ENCODE measurements at regions not wholly inside any gene's neighbourhood (a gene's known extent, or its start where the extent isn't known, plus 50 kb on each side); places are given as distances from the start of the nearest gene placed in this dataset.
"Not testable (repeated sequence)": the region's sequence is repeated elsewhere in the genome, so short reads cannot be mapped to it uniquely, and the experiment has no call there.

DNA sequence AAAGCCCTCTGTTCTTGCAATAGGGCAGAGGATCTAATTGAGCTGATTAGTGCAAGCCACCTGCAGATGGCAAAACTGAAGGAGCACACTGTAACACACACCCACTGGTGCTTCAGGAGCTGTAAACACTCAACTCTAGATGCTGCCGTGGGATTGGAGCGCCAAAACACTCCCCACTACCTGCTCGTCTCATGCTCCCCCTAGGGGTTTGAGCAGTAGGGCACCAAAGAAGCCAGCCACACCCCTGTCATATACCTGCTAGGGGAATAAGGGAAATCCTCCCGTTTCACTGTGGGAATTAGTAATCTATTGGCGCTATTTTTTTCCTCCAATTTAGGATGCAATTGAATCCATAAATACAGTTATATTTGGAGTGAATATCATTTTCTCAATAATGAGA, 360.2 kb downstream of the GLUD2 start:
- no peak for DNase-seq (ENCODE audit: low read depth in 4 of 4, low spot score in 2 of 4)

DNA sequence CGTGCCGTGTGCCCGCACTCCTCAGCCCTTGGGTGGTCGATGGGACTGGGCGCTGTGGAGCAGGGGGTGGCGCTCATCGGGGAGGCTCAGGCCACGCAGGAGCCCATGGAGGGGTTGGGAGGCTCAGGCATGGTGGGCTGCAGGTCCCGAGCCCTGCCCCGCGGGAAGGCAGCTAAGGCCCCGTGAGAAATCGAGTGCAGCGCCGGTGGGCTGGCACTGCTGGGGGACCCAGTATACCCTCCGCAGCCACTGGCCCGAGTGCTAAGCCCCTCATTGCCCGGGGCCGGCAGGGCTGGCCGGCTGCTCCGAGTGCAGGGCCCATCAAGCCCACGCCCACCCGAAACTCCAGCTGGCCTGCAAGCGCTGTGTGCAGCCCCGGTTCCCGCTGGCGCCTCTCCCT, 384.1 kb downstream of the GLUD2 start:
- DNase-seq (ENCODE audit: low read depth in 4 of 4, low spot score in 2 of 4) = not testable (repeated sequence)

DNA sequence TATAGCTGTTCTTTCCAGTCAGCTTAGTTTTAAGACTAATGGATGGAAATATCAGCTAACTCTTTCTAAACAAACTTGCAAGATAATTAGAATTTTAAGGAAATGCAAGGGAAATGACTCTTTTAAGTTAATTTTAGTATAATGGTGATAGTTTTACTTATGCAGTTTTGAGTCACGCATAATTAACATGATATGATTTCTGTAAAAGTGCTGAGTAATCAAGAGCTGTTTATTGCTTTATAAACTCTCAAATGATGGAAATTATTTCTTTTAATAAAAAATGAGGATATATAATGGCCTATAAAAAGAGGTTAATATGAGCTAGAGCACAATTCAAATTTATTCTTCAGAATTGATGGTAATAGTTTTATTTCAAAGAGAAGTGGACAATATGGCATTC, 385.9 kb downstream of the GLUD2 start:
- DNase-seq (ENCODE audit: low read depth in 4 of 4, low spot score in 2 of 4) = no peak

- not testable (repeated sequence) for DNase-seq (ENCODE audit: low read depth in 4 of 4, low spot score in 2 of 4)
Observed at GRCh38 chrX:121437666-121438065, 390.3 kb downstream of the GLUD2 start.

DNA sequence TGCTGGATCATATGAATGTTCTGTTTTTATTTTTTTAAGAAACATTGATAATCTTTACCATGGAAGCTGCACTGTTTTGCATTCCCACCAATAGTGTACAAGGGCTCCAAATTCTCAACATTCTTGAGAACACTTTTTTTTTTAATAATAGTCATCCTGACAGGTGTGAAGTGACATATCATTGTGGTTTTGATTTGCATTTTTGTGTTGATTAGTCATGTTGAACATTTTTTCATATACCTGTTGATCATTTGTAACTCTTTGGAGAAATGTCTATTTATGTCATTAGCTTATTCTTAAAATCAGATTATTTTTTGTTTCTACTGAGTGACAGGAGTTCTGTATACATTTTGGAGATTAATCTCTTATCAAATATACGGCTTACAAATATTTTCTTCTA, 408.5 kb downstream of the GLUD2 start:
- DNase-seq (ENCODE audit: low read depth in 4 of 4, low spot score in 2 of 4) = no peak

DNA sequence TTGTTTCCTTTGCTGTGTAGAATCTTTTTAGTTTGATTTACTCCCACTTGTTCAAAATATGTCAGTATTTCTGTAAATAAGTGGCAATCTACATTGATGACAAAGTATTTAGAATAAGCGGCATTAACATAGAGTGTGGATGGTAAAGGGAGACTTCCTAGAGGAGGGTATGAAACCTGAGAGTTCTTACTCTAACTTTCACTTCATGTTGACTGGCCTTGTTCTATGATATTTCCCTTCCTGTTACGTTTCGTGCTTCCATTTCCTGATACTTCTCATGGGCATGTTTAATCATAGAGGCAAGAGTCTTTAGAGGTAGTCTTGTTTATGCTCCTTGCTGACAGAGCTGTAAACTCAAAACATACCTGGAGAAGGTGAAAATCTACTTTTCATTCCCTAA, 408.9 kb downstream of the GLUD2 start:
- DNase-seq (ENCODE audit: low read depth in 4 of 4, low spot score in 2 of 4) = no peak

- DNase-seq (ENCODE audit: low read depth in 4 of 4, low spot score in 2 of 4) = no peak
Observed at GRCh38 chrX:121457096-121457495, 409.7 kb downstream of the GLUD2 start.

GRCh38 chrX:121479406-121479805, 432.0 kb downstream of the GLUD2 start:
- no peak for DNase-seq (ENCODE audit: low read depth in 4 of 4, low spot score in 2 of 4)

DNA sequence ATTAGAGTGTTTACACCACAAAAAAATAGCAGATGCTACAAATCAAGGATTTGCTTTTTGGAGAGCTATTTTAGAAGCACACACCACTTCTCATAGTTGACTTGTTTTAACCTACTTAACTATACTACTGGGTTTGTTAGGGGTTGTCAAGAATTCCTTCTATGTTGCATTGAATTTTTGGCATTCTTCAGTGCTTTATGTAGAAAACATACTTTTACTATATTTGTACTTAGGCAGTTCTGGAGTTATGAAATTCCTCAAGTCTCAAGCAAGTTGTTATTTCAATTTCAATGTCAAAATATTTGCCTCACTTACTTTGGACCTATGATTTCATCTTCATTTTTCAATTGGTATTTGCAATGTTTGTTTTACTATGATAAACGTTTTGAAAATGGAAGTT, 449.6 kb downstream of the GLUD2 start:
- no peak for DNase-seq (ENCODE audit: low read depth in 4 of 4, low spot score in 2 of 4)

- no peak for DNase-seq (ENCODE audit: low read depth in 4 of 4, low spot score in 2 of 4)
Observed at GRCh38 chrX:121504153-121504552, 456.7 kb downstream of the GLUD2 start.

DNA sequence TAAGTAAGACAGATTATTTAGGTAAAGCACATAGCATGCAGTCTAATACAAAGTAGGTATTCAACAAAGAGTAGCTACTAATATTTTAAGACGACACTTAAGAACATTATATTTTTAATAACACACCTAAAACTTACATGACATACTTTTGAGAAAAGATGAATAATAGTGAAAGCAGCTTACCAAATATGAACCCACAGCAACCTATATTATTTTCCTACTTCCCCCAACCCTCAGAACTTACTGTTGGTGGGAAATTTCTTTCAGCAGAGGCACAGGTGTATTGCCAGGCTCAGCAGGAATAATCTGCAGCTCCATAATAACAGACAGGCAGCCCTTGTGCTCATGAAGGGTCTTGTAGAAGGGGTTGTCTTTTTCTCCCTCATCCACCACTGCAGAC, 498.9 kb downstream of the GLUD2 start:
- DNase-seq (ENCODE audit: low read depth in 4 of 4, low spot score in 2 of 4) = no peak

GRCh38 chrX:121558886-121559285, 511.5 kb downstream of the GLUD2 start:
- DNase-seq (ENCODE audit: low read depth in 4 of 4, low spot score in 2 of 4) = no peak

DNA sequence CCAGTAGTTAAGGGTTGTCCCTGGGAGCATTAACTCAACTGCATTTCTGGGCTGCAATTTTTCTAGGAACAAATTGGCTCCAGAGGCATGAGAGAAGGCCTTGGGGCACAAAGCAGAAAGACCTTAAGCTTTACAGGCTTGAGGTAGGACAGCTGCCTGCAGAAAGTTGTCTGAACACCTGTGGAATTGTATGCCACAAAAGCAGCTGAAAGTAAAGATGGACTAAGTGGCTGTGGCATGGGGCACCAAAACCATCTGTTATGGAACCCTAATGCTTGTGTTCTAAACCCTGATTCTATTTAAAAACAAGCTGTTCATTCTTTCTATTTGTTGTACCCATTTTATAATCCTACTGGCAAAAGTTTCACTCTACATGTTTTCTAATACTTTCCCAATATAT, 515.2 kb downstream of the GLUD2 start:
- DNase-seq (ENCODE audit: low read depth in 4 of 4, low spot score in 2 of 4) = no peak

DNA sequence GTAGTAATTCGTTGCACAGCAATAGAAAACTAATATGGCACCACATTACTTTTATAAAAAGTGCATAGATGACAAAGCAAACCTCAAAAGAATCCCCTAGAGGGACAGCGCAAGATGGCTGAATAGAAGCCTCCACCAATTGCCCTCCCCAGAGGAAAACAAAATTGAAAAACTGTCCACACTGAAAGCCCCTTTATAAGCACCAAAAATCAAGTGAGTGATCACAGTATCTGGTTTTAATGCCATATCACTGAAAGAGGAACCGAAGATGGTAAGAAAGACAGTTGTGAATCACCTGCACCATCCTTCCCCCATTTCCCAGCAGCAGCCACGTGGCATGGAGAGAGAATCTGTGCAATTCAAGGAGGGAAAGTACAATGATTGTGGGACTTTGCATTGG, 522.2 kb downstream of the GLUD2 start:
- DNase-seq (ENCODE audit: low read depth in 4 of 4, low spot score in 2 of 4) = no peak

- no peak for DNase-seq (ENCODE audit: low read depth in 4 of 4, low spot score in 2 of 4)
Observed at GRCh38 chrX:121570072-121570841, 522.8 kb downstream of the GLUD2 start.

- DNase-seq (ENCODE audit: low read depth in 4 of 4, low spot score in 2 of 4) = no peak
Observed at GRCh38 chrX:121571333-121571732, 523.9 kb downstream of the GLUD2 start.

DNA sequence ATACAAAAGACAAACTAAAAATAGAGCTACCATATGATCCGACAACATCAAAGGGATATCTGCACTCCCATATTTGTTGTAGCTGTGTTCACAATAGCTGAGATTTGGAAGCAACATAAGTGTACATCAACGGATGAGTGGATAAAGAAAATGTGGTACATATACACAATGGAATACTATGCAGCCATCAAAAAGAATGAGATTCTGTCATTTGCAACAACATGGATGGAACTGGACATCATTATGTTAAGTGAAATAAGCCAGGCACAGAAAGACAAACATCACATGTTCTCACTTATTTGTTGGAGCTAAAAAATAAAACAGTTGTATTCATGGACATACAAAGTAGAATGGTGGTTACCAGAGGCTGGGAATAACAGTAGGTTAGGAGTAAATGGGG, 527.0 kb downstream of the GLUD2 start:
- DNase-seq (ENCODE audit: low read depth in 4 of 4, low spot score in 2 of 4) = not testable (repeated sequence)

DNA sequence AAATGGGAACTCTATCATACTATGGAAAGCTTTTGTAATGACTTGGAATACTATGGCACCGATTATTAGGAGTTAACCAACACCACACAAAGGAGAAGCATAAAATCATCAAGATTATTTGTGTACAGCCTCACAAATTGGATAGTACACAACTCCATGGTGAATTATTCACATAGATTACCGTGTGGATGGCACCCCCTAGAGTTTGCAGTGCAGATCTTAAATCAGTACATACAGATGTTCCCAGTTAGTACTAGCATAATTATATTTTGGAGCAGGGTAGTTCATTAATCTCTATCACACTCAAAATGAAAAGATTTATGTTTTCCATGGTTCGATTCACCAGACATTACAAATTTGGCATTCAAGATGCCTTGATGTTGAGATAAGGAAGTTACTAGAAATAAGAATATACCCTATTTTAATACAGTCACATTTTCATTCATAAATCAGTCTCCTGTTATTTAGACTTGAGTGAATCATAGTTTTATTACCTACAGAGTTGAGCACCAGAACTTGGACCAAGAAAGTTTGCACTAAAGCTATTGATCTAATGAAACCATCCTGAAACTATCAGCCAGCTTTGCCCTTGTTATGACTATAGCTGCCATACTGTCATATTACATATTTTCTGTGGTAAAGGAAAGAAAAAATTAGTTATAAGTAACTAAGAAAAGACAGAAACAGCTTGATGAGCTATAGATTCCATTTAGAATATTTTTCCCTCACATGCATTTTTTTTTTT, 531.8 kb downstream of the GLUD2 start:
- peak in 1 of 4 donors; percentile 0 for DNase-seq (ENCODE audit: low read depth in 4 of 4, low spot score in 2 of 4)

DNA sequence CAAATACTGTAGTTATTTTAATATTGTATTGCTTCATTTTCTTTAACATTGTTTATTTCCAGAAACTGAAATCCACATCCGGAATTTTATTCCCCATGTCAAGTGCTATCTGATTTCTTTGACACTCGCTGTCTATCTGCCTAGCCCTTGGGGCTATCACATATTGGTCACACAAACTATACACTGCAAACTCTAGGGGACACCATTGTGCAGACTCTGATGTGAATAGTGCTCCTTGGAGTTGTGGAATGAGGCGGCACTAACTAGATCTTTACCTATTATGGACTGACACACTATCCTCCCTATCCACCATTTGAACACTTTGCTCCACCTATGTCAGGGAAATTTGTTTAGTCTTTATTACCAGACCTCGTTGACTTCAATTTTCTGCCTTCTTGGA, 534.5 kb downstream of the GLUD2 start:
- DNase-seq (ENCODE audit: low read depth in 4 of 4, low spot score in 2 of 4) = no peak

DNA sequence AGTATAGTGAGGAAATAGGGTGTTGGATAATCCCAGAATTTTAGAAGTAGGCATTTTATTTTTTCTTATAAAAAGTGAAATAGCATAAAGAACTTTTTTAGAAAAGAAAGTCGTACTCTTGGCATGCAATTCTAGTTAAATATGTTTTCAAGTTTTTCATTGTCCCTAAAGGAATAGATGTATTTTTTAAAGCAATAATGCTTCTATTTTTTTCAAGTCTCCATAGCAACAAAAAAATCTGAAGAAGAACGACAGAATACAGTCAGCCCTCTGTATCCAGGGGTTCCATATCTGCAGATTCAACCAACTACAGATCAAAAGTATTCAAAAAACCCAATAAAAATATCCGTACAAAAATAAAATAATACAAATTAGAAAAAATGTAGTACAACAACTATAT, 538.2 kb downstream of the GLUD2 start:
- DNase-seq (ENCODE audit: low read depth in 4 of 4, low spot score in 2 of 4) = no peak

GRCh38 chrX:121592884-121593283, 545.5 kb downstream of the GLUD2 start:
- DNase-seq (ENCODE audit: low read depth in 4 of 4, low spot score in 2 of 4) = no peak

DNA sequence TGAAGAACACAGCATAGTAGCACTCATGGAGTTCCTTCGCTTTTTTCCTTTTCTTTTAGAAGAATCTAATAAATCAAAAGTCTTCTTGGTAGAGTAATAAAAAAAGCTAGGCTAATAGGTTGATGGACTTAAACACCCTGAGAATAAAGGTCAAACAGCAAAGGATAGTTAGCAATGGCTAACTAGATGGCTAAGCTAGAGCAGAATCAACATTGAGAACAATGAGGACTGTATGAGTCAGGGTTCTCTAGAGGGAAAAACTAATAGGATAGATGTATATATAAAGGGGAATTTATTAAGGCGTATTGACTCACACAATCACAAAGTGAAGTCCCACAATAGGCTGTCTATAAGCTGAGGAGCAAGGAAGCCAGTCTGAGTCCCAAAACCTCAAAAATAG, 550.9 kb downstream of the GLUD2 start:
- DNase-seq (ENCODE audit: low read depth in 4 of 4, low spot score in 2 of 4) = no peak

Data from left renal cortex interstitium (tissue), 4 donors.